ENCODE measurements at regions not wholly inside any gene's neighbourhood (a gene's known extent, or its start where the extent isn't known, plus 50 kb on each side); places are given as distances from the start of the nearest gene placed in this dataset.

- Histone ChIP-seq H3K4me1 (no peaks in the 10 kb centered on the region), H3K4me3 (no peak overlapping the region), H3K27ac (no peak overlapping the region), H3K9me3 (peaks cover 4% of the 10 kb centered on the region), H3K36me3 (no peaks in the 10 kb centered on the region), H3K27me3 (no peaks in the 10 kb centered on the region), H3K9ac (ENCODE audit: low read depth in 2 of 2, low read length in 2 of 2) (no peak overlapping the region)
- intact Hi-C loops (cut with DNase I) = no loop called here
- no peak for TF ChIP-seq CTCF (IDR thresholded peaks at IDR 0.05)
- DNase-seq = no peak
These were observed 457.8 kb downstream of the EIPR1 start for GRCh38 chr2:2919574-2920365.

- Histone ChIP-seq H3K4me3 (no peak overlapping the region), H3K9ac (ENCODE audit: low read depth in 2 of 2, low read length in 2 of 2) (no peak overlapping the region), H3K4me1 (no peaks in the 10 kb centered on the region), H3K36me3 (no peaks in the 10 kb centered on the region), H3K27me3 (no peaks in the 10 kb centered on the region), H3K27ac (no peak overlapping the region), H3K9me3 (peaks cover 4% of the 10 kb centered on the region)
- no peak for DNase-seq
- intact Hi-C loops (cut with DNase I) = no loop called here
- no peak for TF ChIP-seq CTCF (IDR thresholded peaks at IDR 0.05)
These were observed 458.6 kb downstream of the EIPR1 start for GRCh38 chr2:2919026-2919425.

- no peak for DNase-seq
- H3K9ac ChIP-seq (ENCODE audit: low read depth in 2 of 2, low read length in 2 of 2) = no peak overlapping the region
- no peaks in the 10 kb centered on the region for H3K27me3 ChIP-seq
- no peak overlapping the region for H3K27ac ChIP-seq
- no peaks in the 10 kb centered on the region for H3K36me3 ChIP-seq
- TF ChIP-seq CTCF (IDR thresholded peaks at IDR 0.05) = no peak
- H3K4me1 ChIP-seq = no peaks in the 10 kb centered on the region
- no peak overlapping the region for H3K4me3 ChIP-seq
- intact Hi-C loops (cut with DNase I) = no loop called here
- peaks cover 4% of the 10 kb centered on the region for H3K9me3 ChIP-seq
These were observed 461.0 kb downstream of the EIPR1 start for GRCh38 chr2:2916621-2917020.

GRCh38 chr2:2914252-2914651 is 463.4 kb downstream of the EIPR1 start:
- H3K4me1 ChIP-seq = no peaks in the 10 kb centered on the region
- H3K9ac ChIP-seq (ENCODE audit: low read depth in 2 of 2, low read length in 2 of 2) = no peak overlapping the region
- TF ChIP-seq CTCF (IDR thresholded peaks at IDR 0.05) = no peak
- intact Hi-C loops (cut with DNase I) = no loop called here
- no peaks in the 10 kb centered on the region for H3K36me3 ChIP-seq
- H3K4me3 ChIP-seq = no peak overlapping the region
- H3K9me3 ChIP-seq = peaks cover 4% of the 10 kb centered on the region
- no peaks in the 10 kb centered on the region for H3K27me3 ChIP-seq
- DNase-seq = no peak
- no peak overlapping the region for H3K27ac ChIP-seq

GRCh38 chr2:2913601-2914120 is 464.0 kb downstream of the EIPR1 start:
- Histone ChIP-seq H3K27me3 (no peaks in the 10 kb centered on the region), H3K9me3 (peaks cover 4% of the 10 kb centered on the region), H3K36me3 (no peaks in the 10 kb centered on the region), H3K4me3 (no peak overlapping the region), H3K4me1 (no peaks in the 10 kb centered on the region), H3K9ac (ENCODE audit: low read depth in 2 of 2, low read length in 2 of 2) (no peak overlapping the region), H3K27ac (no peak overlapping the region)
- intact Hi-C loops (cut with DNase I) = no loop called here
- TF ChIP-seq CTCF (IDR thresholded peaks at IDR 0.05) = no peak
- no peak for DNase-seq

Data from colonic mucosa (tissue), 4 donors.